Parathyroid adenoma (tissue), 2 donors: ENCODE measurements at regions not wholly inside any gene's neighbourhood (a gene's known extent, or its start where the extent isn't known, plus 50 kb on each side); places are given as distances from the start of the nearest gene placed in this dataset.

Experiments
- H2AFZ ChIP-seq: fragments of 300-600 bp; sonication (generic); one replicate; pipeline ENCODE4 v1.7.0; 2017; ENCODE audit warnings: antibody characterized with exemption, mild to moderate bottlenecking
- H3K27ac ChIP-seq: fragments of 300-600 bp; sonication (generic); one replicate; pipeline ENCODE4 v1.7.0; 2017
- H3K27me3 ChIP-seq: fragments of 300-600 bp; sonication (generic); one replicate; pipeline ENCODE4 v1.7.0; 2017; ENCODE audit warnings: low read length; ENCODE audit not compliant: control insufficient read depth, insufficient read depth
- H3K36me3 ChIP-seq: fragments of 300-600 bp; sonication (generic); one replicate; pipeline ENCODE4 v1.7.0; 2017; ENCODE audit warnings: low read length; ENCODE audit not compliant: control insufficient read depth, insufficient read depth
- H3K4me1 ChIP-seq: fragments of 300-600 bp; sonication (generic); one replicate; pipeline ENCODE4 v1.7.0; 2017; ENCODE audit warnings: control low read depth
- H3K4me2 ChIP-seq: fragments of 300-600 bp; sonication (generic); one replicate; pipeline ENCODE4 v1.7.0; 2017; ENCODE audit warnings: low read length
- H3K4me3 ChIP-seq: fragments of 300-600 bp; sonication (generic); one replicate; pipeline ENCODE4 v1.7.0; 2017; ENCODE audit warnings: low read depth, low read length
- H3K79me2 ChIP-seq: fragments of 300-600 bp; sonication (generic); one replicate; pipeline ENCODE4 v1.7.0; 2017; ENCODE audit warnings: control low read depth
- H3K9ac ChIP-seq: fragments of 300-600 bp; sonication (generic); one replicate; pipeline ENCODE4 v1.7.0; 2017; ENCODE audit warnings: mild to moderate bottlenecking
- H3K9me3 ChIP-seq: fragments of 300-600 bp; sonication (generic); one replicate; pipeline ENCODE4 v1.7.0; 2017; ENCODE audit warnings: low read length; ENCODE audit not compliant: control insufficient read depth
- TF ChIP-seq, protein P1 (sequence below): fragments of 300-600 bp; sonication (generic); IDR thresholded peaks from one replicate; pipeline ENCODE4 v1.7.0; 2017; ENCODE audit warnings: antibody characterized with exemption, mild to moderate bottlenecking
- donor health status: primary hyperparathyroidism.

DNA sequence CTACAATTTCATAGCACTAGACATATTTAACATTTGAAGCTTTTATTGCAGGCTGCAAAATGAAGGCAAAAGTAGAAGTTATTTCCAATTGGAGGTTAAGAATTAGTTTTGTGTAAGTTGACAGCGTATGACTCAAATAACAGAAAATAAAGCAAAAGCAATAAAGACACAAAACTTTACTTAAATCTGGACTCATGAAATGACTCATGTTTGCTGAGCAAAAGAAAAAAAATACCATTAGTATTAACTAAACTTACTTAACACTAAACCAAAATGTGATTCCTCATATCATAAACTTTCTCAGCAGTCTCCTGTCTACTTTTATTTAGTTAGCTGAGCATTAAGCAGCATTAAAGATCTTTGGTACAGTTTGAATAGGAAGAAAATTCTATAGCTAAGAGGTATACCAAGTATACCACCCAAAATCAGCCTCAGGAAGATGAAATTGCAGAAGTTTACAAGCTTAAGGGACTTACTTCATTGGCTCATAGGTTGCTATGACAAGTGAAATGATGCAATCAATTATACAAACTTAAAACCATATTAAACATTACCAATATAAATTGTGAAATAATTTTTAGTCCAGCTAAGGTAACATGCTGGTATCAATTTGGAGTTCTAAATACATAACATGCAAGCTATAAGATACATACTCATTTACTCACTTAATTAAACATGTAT lies 1131.4 kb downstream of the XPNPEP1 start:
- H3K9ac ChIP-seq = no peak overlapping the region
- no peak overlapping the region for H3K27ac ChIP-seq
- H3K36me3 ChIP-seq = no peaks in the 10 kb centered on the region
- H3K4me3 ChIP-seq = no peak overlapping the region
- no peaks in the 10 kb centered on the region for H3K27me3 ChIP-seq
- no peaks in the 10 kb centered on the region for H3K79me2 ChIP-seq
- no peak overlapping the region for H2AFZ ChIP-seq
- H3K4me2 ChIP-seq = no peak overlapping the region
- TF ChIP-seq, protein P1, sequence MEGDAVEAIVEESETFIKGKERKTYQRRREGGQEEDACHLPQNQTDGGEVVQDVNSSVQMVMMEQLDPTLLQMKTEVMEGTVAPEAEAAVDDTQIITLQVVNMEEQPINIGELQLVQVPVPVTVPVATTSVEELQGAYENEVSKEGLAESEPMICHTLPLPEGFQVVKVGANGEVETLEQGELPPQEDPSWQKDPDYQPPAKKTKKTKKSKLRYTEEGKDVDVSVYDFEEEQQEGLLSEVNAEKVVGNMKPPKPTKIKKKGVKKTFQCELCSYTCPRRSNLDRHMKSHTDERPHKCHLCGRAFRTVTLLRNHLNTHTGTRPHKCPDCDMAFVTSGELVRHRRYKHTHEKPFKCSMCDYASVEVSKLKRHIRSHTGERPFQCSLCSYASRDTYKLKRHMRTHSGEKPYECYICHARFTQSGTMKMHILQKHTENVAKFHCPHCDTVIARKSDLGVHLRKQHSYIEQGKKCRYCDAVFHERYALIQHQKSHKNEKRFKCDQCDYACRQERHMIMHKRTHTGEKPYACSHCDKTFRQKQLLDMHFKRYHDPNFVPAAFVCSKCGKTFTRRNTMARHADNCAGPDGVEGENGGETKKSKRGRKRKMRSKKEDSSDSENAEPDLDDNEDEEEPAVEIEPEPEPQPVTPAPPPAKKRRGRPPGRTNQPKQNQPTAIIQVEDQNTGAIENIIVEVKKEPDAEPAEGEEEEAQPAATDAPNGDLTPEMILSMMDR = no peak
- no peaks in the 10 kb centered on the region for H3K9me3 ChIP-seq
- no peaks in the 10 kb centered on the region for H3K4me1 ChIP-seq

DNA sequence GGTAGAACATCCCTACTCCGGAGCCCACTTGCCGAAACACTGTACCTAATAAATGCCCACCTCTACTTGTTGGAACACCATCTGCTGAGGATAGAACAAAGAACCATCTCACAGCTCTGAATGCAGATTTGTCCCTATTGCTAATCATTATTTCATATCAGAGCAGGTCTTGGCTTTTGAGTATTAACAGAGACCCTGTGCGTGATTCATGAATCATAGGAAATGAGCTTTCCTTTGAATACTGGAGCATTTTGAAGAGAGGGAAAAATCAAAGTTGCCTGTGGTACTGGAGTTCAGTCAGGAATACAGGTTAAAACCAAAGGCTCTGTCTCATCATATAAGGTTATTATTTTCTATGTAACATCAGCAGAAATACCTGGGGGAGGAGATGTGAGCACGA lies 1132.3 kb downstream of the XPNPEP1 start:
- H3K4me2 ChIP-seq = no peak overlapping the region
- H3K27me3 ChIP-seq = no peaks in the 10 kb centered on the region
- no peaks in the 10 kb centered on the region for H3K79me2 ChIP-seq
- H3K27ac ChIP-seq = no peak overlapping the region
- H3K9ac ChIP-seq = no peak overlapping the region
- no peak overlapping the region for H2AFZ ChIP-seq
- no peaks in the 10 kb centered on the region for H3K4me1 ChIP-seq
- no peaks in the 10 kb centered on the region for H3K36me3 ChIP-seq
- no peaks in the 10 kb centered on the region for H3K9me3 ChIP-seq
- TF ChIP-seq, protein P1 = no peak
- no peak overlapping the region for H3K4me3 ChIP-seq

DNA sequence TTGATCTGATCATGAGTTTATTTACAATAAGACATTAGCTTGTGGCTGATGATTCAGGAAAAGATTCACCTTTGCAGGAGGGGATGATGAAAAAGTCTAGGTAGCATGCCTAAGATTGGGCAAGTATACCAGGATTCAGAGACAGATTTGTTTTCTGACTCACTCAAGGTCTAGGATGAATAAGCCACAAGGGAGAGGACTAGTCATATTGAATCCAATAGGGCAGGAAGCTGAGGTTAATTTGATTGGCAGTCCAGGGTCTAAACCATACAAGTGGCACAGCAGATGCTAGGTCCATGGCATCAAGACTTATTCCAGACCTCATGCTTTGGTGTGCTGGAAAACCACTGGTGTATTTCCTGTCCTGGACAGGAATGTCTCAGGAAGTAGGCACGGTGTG lies 1133.4 kb downstream of the XPNPEP1 start:
- H3K4me2 ChIP-seq = no peak overlapping the region
- H3K27me3 ChIP-seq = no peaks in the 10 kb centered on the region
- no peak overlapping the region for H3K27ac ChIP-seq
- H3K4me1 ChIP-seq = no peaks in the 10 kb centered on the region
- no peaks in the 10 kb centered on the region for H3K36me3 ChIP-seq
- no peaks in the 10 kb centered on the region for H3K79me2 ChIP-seq
- H3K9me3 ChIP-seq = no peaks in the 10 kb centered on the region
- H3K9ac ChIP-seq = no peak overlapping the region
- H2AFZ ChIP-seq = no peak overlapping the region
- no peak overlapping the region for H3K4me3 ChIP-seq
- TF ChIP-seq, protein P1 = no peak

DNA sequence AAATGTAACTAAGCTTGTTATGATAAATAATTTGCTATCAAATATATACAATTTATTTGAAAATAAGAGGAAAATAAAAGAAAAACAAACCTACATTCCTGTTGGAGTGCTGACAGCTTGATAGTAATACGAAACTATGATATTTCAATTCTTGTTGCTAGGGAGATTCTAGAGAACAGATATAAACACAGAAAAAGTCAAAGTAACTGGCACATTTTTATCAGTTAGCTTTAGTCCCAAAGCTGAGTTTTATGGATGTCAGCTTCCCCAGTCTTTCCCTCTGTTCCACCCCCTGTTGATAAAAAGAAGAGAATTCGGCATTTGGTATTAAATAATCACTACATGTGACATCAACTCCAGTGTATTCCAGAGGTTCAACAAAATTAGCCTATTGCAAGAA lies 1134.0 kb downstream of the XPNPEP1 start:
- Histone ChIP-seq H3K27ac (no peak overlapping the region), H2AFZ (no peak overlapping the region), H3K9me3 (no peaks in the 10 kb centered on the region), H3K4me2 (no peak overlapping the region), H3K4me3 (no peak overlapping the region), H3K27me3 (no peaks in the 10 kb centered on the region), H3K79me2 (no peaks in the 10 kb centered on the region), H3K9ac (no peak overlapping the region), H3K36me3 (no peaks in the 10 kb centered on the region), H3K4me1 (no peaks in the 10 kb centered on the region)
- TF ChIP-seq, protein P1 = no peak

DNA sequence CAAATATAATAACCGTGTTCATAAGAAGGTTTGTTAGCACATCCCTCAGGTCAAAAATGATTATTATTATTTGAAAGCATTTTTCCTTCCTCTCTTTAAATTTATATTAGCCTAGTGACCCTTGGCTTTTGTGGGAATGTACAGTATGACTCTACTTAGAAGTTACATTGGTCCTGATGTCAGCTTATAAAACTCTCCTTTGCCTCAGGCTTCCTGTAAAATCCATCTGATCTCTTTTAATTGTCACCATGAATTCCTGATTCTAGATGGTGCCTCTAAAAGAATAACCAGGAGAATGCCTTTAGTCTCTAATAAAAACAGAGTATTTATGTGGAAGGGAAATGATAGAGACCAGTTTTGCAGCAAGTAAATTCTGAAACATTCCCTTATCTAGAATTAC lies 1134.4 kb downstream of the XPNPEP1 start:
- Histone ChIP-seq H3K4me2 (no peak overlapping the region), H3K4me1 (no peaks in the 10 kb centered on the region), H3K36me3 (no peaks in the 10 kb centered on the region), H3K27ac (no peak overlapping the region), H3K9ac (no peak overlapping the region), H3K79me2 (no peaks in the 10 kb centered on the region), H3K27me3 (no peaks in the 10 kb centered on the region), H2AFZ (no peak overlapping the region), H3K4me3 (no peak overlapping the region), H3K9me3 (no peaks in the 10 kb centered on the region)
- TF ChIP-seq, protein P1 = no peak
